ENCODE measurements at regions not wholly inside any gene's neighbourhood (a gene's known extent, or its start where the extent isn't known, plus 50 kb on each side); places are given as distances from the start of the nearest gene placed in this dataset.

DNA sequence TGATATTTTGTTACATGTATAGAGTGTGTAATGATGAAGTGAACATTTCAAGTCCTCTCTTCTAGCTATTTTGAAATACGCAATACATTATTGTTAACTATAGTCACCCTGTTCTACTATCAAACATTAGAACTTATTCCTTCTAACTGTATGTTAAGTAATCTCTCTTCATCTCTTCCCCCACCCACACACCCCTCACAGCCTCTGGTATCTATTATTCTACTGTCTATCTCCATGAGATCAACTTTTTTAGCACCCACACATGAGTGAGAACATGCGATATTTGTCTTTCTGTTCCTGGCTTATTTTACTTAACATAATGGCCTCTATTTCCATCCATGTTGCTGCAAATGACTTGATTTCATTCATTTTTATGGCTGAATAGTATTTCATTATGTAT is 57.7 kb upstream of the EGR2 start:
- no peak overlapping the region for H3K27ac ChIP-seq
- no peaks in the 10 kb centered on the region for H3K79me2 ChIP-seq (ENCODE audit: insufficient read depth, low read depth)
- no peak overlapping the region for H3K9ac ChIP-seq
- H3K4me3 ChIP-seq (IDR thresholded peaks at IDR 0.05; ENCODE audit: insufficient read depth, low read depth, low read length): no peak overlapping the region
- no peaks in the 10 kb centered on the region for H3K27me3 ChIP-seq (ENCODE audit: insufficient read depth, low read depth)
- no peaks in the 10 kb centered on the region for H4K20me1 ChIP-seq (ENCODE audit: insufficient read depth)
- no peak overlapping the region for H3K4me2 ChIP-seq
- H3K4me1 ChIP-seq (ENCODE audit: low read depth, poor library complexity, severe bottlenecking): no peaks in the 10 kb centered on the region
- H3K36me3 ChIP-seq (ENCODE audit: insufficient read depth): no peaks in the 10 kb centered on the region
- TF ChIP-seq, protein P1, sequence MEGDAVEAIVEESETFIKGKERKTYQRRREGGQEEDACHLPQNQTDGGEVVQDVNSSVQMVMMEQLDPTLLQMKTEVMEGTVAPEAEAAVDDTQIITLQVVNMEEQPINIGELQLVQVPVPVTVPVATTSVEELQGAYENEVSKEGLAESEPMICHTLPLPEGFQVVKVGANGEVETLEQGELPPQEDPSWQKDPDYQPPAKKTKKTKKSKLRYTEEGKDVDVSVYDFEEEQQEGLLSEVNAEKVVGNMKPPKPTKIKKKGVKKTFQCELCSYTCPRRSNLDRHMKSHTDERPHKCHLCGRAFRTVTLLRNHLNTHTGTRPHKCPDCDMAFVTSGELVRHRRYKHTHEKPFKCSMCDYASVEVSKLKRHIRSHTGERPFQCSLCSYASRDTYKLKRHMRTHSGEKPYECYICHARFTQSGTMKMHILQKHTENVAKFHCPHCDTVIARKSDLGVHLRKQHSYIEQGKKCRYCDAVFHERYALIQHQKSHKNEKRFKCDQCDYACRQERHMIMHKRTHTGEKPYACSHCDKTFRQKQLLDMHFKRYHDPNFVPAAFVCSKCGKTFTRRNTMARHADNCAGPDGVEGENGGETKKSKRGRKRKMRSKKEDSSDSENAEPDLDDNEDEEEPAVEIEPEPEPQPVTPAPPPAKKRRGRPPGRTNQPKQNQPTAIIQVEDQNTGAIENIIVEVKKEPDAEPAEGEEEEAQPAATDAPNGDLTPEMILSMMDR (conservative IDR thresholded peaks at IDR 0.05; ENCODE audit: low read depth, low read length): no peak
- H2AFZ ChIP-seq (ENCODE audit: low read depth): no peak overlapping the region

DNA sequence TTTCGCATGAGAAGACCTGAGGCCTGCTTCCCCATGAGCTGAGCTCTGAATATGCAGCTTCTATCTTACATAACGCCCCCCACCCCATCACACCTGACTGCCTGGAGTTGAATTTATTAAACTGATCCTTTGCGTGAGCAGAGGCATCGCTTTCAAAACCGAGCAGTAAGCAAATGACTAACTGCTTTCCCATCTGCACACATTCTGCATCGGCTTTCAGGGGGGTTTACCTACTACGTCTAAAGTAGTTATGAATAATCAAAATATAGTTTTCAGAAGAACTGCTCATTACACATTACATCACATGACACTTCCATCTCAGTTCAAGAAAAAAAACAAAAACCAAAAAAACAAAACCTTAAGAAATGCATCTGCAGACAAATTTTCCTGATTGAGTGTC is 54.7 kb upstream of the EGR2 start:
- Histone ChIP-seq H3K9ac (no peak overlapping the region), H4K20me1 (ENCODE audit: insufficient read depth) (no peaks in the 10 kb centered on the region), H3K27me3 (ENCODE audit: insufficient read depth, low read depth) (no peaks in the 10 kb centered on the region)

DNA sequence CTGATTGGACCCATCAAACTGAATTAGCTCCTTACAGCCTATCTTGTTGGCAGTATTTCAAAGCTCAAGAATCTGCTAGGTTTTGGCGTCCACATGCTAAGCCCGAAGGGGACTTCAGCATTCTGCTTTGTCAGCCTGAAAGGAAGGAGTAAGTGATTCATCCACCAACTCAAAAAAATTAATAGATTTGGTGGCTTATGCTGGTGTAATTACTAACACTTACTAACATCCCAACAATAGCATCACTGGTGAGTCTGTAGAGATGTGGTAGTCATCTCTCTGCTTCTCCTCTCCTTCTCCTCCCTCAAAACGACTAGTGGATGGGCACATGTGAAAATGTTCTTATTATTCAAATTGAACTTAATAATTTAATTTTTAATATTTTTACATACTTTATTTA is 53.8 kb upstream of the EGR2 start:
- no peak overlapping the region for H2AFZ ChIP-seq (ENCODE audit: low read depth)
- H3K36me3 ChIP-seq (ENCODE audit: insufficient read depth): no peaks in the 10 kb centered on the region
- no peak overlapping the region for H3K4me2 ChIP-seq
- no peaks in the 10 kb centered on the region for H4K20me1 ChIP-seq (ENCODE audit: insufficient read depth)
- H3K4me3 ChIP-seq (IDR thresholded peaks at IDR 0.05; ENCODE audit: insufficient read depth, low read depth, low read length): no peak overlapping the region
- H3K4me1 ChIP-seq (ENCODE audit: low read depth, poor library complexity, severe bottlenecking): no peaks in the 10 kb centered on the region
- H3K79me2 ChIP-seq (ENCODE audit: insufficient read depth, low read depth): no peaks in the 10 kb centered on the region
- no peak overlapping the region for H3K27ac ChIP-seq
- TF ChIP-seq, protein P1 (conservative IDR thresholded peaks at IDR 0.05; ENCODE audit: low read depth, low read length): no peak
- H3K9ac ChIP-seq: no peak overlapping the region
- no peaks in the 10 kb centered on the region for H3K27me3 ChIP-seq (ENCODE audit: insufficient read depth, low read depth)

More for the DNA sequence above, 54.7 kb upstream of the EGR2 start:
- no peaks in the 10 kb centered on the region for H3K4me1 ChIP-seq (ENCODE audit: low read depth, poor library complexity, severe bottlenecking)
- no peak overlapping the region for H3K4me2 ChIP-seq
- H3K36me3 ChIP-seq (ENCODE audit: insufficient read depth): no peaks in the 10 kb centered on the region
- no peak overlapping the region for H3K27ac ChIP-seq
- H2AFZ ChIP-seq (ENCODE audit: low read depth): no peak overlapping the region
- H3K4me3 ChIP-seq (IDR thresholded peaks at IDR 0.05; ENCODE audit: insufficient read depth, low read depth, low read length): no peak overlapping the region
- TF ChIP-seq, protein P1 (conservative IDR thresholded peaks at IDR 0.05; ENCODE audit: low read depth, low read length): no peak
- no peaks in the 10 kb centered on the region for H3K79me2 ChIP-seq (ENCODE audit: insufficient read depth, low read depth)

DNA sequence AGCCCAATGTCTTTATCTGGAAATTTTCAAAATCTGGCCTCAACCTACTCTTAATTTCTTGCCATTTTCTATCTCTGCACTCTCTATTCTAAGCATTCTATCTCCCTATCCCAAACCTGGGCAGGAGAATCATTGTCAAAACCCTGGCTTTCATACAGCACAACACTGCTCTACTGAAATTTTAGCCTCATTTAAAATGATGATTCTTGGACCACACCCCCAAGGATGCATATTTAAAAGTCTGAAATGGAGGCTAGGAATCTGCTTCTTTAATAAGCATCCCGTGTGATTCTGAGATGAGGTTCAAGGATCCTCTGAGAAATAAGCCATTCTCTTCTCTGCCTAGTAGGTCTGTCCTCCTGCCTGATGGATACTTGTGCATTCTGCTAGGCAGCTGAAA is 50.8 kb upstream of the EGR2 start:
- H2AFZ ChIP-seq (ENCODE audit: low read depth): no peak overlapping the region
- TF ChIP-seq, protein P1 (conservative IDR thresholded peaks at IDR 0.05; ENCODE audit: low read depth, low read length): no peak
- H3K9ac ChIP-seq: no peak overlapping the region
- no peaks in the 10 kb centered on the region for H3K27me3 ChIP-seq (ENCODE audit: insufficient read depth, low read depth)
- H4K20me1 ChIP-seq (ENCODE audit: insufficient read depth): no peaks in the 10 kb centered on the region
- no peaks in the 10 kb centered on the region for H3K36me3 ChIP-seq (ENCODE audit: insufficient read depth)
- H3K79me2 ChIP-seq (ENCODE audit: insufficient read depth, low read depth): no peaks in the 10 kb centered on the region
- H3K4me1 ChIP-seq (ENCODE audit: low read depth, poor library complexity, severe bottlenecking): no peaks in the 10 kb centered on the region
- no peak overlapping the region for H3K4me3 ChIP-seq (IDR thresholded peaks at IDR 0.05; ENCODE audit: insufficient read depth, low read depth, low read length)
- H3K4me2 ChIP-seq: no peak overlapping the region
- H3K27ac ChIP-seq: no peak overlapping the region
